ENCODE measurements at regions not wholly inside any gene's neighbourhood (a gene's known extent, or its start where the extent isn't known, plus 50 kb on each side); places are given as distances from the start of the nearest gene placed in this dataset.
"Not testable (repeated sequence)": the region's sequence is repeated elsewhere in the genome, so short reads cannot be mapped to it uniquely, and the experiment has no call there.

GRCh38 chr3:28575746-28576613, 227.4 kb upstream of the AZI2 start:
- no peak for DNase-seq (ENCODE audit: low read depth)

GRCh38 chr3:28576614-28577200, 228.1 kb upstream of the AZI2 start:
- DNase-seq (ENCODE audit: low read depth), result no peak

GRCh38 chr3:28577941-28578500, 229.4 kb upstream of the AZI2 start:
- no peak for DNase-seq (ENCODE audit: low read depth)

GRCh38 chr3:28586325-28586724, 237.7 kb upstream of the AZI2 start:
- DNase-seq (ENCODE audit: low read depth), result no peak

GRCh38 chr3:28587723-28588122, 239.1 kb upstream of the AZI2 start:
- DNase-seq (ENCODE audit: low read depth), result no peak

- DNase-seq (ENCODE audit: low read depth), result no peak
Measured at GRCh38 chr3:28590216-28590615, 241.6 kb upstream of the AZI2 start.

GRCh38 chr3:28590860-28591259, 242.2 kb upstream of the AZI2 start:
- DNase-seq (ENCODE audit: low read depth), result no peak

- no peak for DNase-seq (ENCODE audit: low read depth)
Measured at GRCh38 chr3:28595372-28595771, 246.7 kb upstream of the AZI2 start.

- DNase-seq (ENCODE audit: low read depth), result no peak
Measured at GRCh38 chr3:28597452-28597851, 248.8 kb upstream of the AZI2 start.

- no peak for DNase-seq (ENCODE audit: low read depth)
Measured at GRCh38 chr3:28598165-28598564, 249.5 kb upstream of the AZI2 start.

- no peak for DNase-seq (ENCODE audit: low read depth)
Measured at GRCh38 chr3:28601291-28601690, 252.7 kb upstream of the AZI2 start.

- DNase-seq (ENCODE audit: low read depth), result no peak
Measured at GRCh38 chr3:28606283-28606682, 257.7 kb upstream of the AZI2 start.

- DNase-seq (ENCODE audit: low read depth), result no peak
Measured at GRCh38 chr3:28612232-28612631, 263.6 kb upstream of the AZI2 start.

GRCh38 chr3:28613511-28614106, 265.0 kb upstream of the AZI2 start:
- no peak for DNase-seq (ENCODE audit: low read depth)

GRCh38 chr3:28615071-28615470, 266.4 kb upstream of the AZI2 start:
- DNase-seq (ENCODE audit: low read depth), result no peak

- DNase-seq (ENCODE audit: low read depth), result no peak
Measured at GRCh38 chr3:28615971-28616370, 267.3 kb upstream of the AZI2 start.

GRCh38 chr3:28617821-28618220, 269.2 kb upstream of the AZI2 start:
- no peak for DNase-seq (ENCODE audit: low read depth)

GRCh38 chr3:28623106-28623505, 274.5 kb upstream of the AZI2 start:
- DNase-seq (ENCODE audit: low read depth), result no peak

- no peak for DNase-seq (ENCODE audit: low read depth)
Measured at GRCh38 chr3:28624084-28624483, 275.5 kb upstream of the AZI2 start.

- not testable (repeated sequence) for DNase-seq (ENCODE audit: low read depth)
Measured at GRCh38 chr3:28627843-28628242, 279.2 kb upstream of the AZI2 start.

GRCh38 chr3:28634019-28634418, 285.4 kb upstream of the AZI2 start:
- DNase-seq (ENCODE audit: low read depth), result no peak

- DNase-seq (ENCODE audit: low read depth), result no peak
Measured at GRCh38 chr3:28637742-28638141, 289.1 kb upstream of the AZI2 start.

- DNase-seq (ENCODE audit: low read depth), result no peak
Measured at GRCh38 chr3:28645149-28645548, 296.5 kb upstream of the AZI2 start.
